Mesenchymal stem cell (in vitro differentiated cells and primary cell): ENCODE measurements at regions not wholly inside any gene's neighbourhood (a gene's known extent, or its start where the extent isn't known, plus 50 kb on each side); places are given as distances from the start of the nearest gene placed in this dataset.
"Not testable (repeated sequence)": the region's sequence is repeated elsewhere in the genome, so short reads cannot be mapped to it uniquely, and the experiment has no call there.

Experiments
- DNase-seq: peaks from one replicate; pipeline ENCODE4 v3.0.0-alpha.2; 2013
- H2AFZ ChIP-seq: one replicate; pipeline ENCODE4 v1.6.1; 2013; ENCODE audit warnings: low read depth, mild to moderate bottlenecking, control low read depth, inconsistent platforms, low read length, moderate library complexity
- H2AK5ac ChIP-seq: 2 replicates; pipeline ENCODE4 v1.6.1; 2013; ENCODE audit warnings: low read length, moderate library complexity, mild to moderate bottlenecking, inconsistent platforms; ENCODE audit not compliant: severe bottlenecking
- H2BK120ac ChIP-seq: one replicate; pipeline ENCODE4 v1.6.1; 2013; ENCODE audit warnings: low read depth, mild to moderate bottlenecking, inconsistent platforms, low read length, moderate library complexity
- H2BK12ac ChIP-seq, 2 experiments: one replicate each; pipeline ENCODE4 v1.6.1; 2013; ENCODE audit warnings: inconsistent platforms in 2 of 2, low read length in 2 of 2, mild to moderate bottlenecking in 2 of 2, moderate library complexity in 2 of 2, control low read depth in 1 of 2
- H2BK15ac ChIP-seq: one replicate; pipeline ENCODE4 v1.6.1; 2013; ENCODE audit warnings: mild to moderate bottlenecking, low read depth, inconsistent platforms; ENCODE audit not compliant: poor library complexity, severe bottlenecking
- H2BK5ac ChIP-seq: 2 replicates; pipeline ENCODE4 v1.6.1; 2013; ENCODE audit warnings: low read depth, mild to moderate bottlenecking, low read length, control low read depth, inconsistent platforms; ENCODE audit not compliant: poor library complexity, severe bottlenecking
- H3K14ac ChIP-seq, 2 experiments: one replicate each; pipeline ENCODE4 v1.6.1; 2013; ENCODE audit warnings: inconsistent platforms in 2 of 2, low read length in 2 of 2, control low read depth in 1 of 2, mild to moderate bottlenecking in 1 of 2, moderate library complexity in 1 of 2
- H3K18ac ChIP-seq, 2 experiments: one replicate each; pipeline ENCODE4 v1.6.1; 2013; ENCODE audit warnings: inconsistent platforms in 2 of 2, low read length in 2 of 2, control low read depth in 1 of 2, low read depth in 1 of 2, mild to moderate bottlenecking in 1 of 2
- H3K23ac ChIP-seq, 2 experiments: one replicate each; pipeline ENCODE4 v1.6.1; 2013; ENCODE audit warnings: inconsistent platforms in 2 of 2, low read length in 2 of 2, mild to moderate bottlenecking in 2 of 2, moderate library complexity in 2 of 2, control low read depth in 1 of 2
- H3K27ac ChIP-seq: 2 replicates; pipeline ENCODE4 v1.5.1; 2013; ENCODE audit warnings: mild to moderate bottlenecking, moderate library complexity, low read length, control low read depth, inconsistent platforms; ENCODE audit not compliant: poor library complexity, severe bottlenecking
- H3K27me3 ChIP-seq, 2 experiments: 2 replicates each; pipeline versions ENCODE4 v1.6.1 to v1.7.0; 2013; ENCODE audit warnings: low read length in 2 of 2, mild to moderate bottlenecking in 2 of 2, moderate library complexity in 2 of 2, control low read depth in 1 of 2, inconsistent platforms in 1 of 2; ENCODE audit not compliant: control insufficient read depth in 1 of 2, insufficient read depth in 1 of 2
- H3K36me3 ChIP-seq, 2 experiments: 2 replicates each; pipeline versions ENCODE4 v1.6.1 to v1.7.0; 2013; ENCODE audit warnings: low read length in 2 of 2, control low read depth in 1 of 2, inconsistent platforms in 1 of 2, low read depth in 1 of 2, mild to moderate bottlenecking in 1 of 2; ENCODE audit not compliant: insufficient read depth in 2 of 2, control insufficient read depth in 1 of 2
- H3K4ac ChIP-seq, 2 experiments: one replicate each; pipeline ENCODE4 v1.6.1; 2013; ENCODE audit warnings: inconsistent platforms in 2 of 2, low read length in 2 of 2, mild to moderate bottlenecking in 2 of 2, moderate library complexity in 2 of 2, control low read depth in 1 of 2, low read depth in 1 of 2
- H3K4me1 ChIP-seq: 2 replicates; pipeline ENCODE4 v1.6.1; 2013; ENCODE audit warnings: low read depth, low read length, control low read depth; ENCODE audit not compliant: control insufficient read depth, insufficient read depth
- H3K4me2 ChIP-seq: 2 replicates; pipeline ENCODE4 v1.6.1; 2013; ENCODE audit warnings: low read length, mild to moderate bottlenecking, inconsistent platforms; ENCODE audit not compliant: poor library complexity, severe bottlenecking
- H3K4me3 ChIP-seq, 2 experiments: 2 replicates each; pipeline versions ENCODE4 v1.5.1 to v1.7.0; 2013; ENCODE audit warnings: low read length in 2 of 2, mild to moderate bottlenecking in 2 of 2, control low read depth in 1 of 2, low read depth in 1 of 2; ENCODE audit not compliant: insufficient read depth in 1 of 2
- H3K79me1 ChIP-seq: replicated peaks from 2 replicates; pipeline ENCODE4 v1.6.1; 2013; ENCODE audit warnings: mild to moderate bottlenecking, control low read depth, low read length, inconsistent platforms; ENCODE audit not compliant: poor library complexity, severe bottlenecking
- H3K9ac ChIP-seq: 2 replicates; pipeline ENCODE4 v1.7.0; 2013; ENCODE audit warnings: mild to moderate bottlenecking, low read length, moderate library complexity
- H3K9me3 ChIP-seq: 2 replicates; pipeline ENCODE4 v1.7.0; 2013; ENCODE audit warnings: mild to moderate bottlenecking, low read length; ENCODE audit not compliant: control insufficient read depth
- H4K8ac ChIP-seq: one replicate; pipeline ENCODE4 v1.6.1; 2013; ENCODE audit warnings: inconsistent platforms, mild to moderate bottlenecking, low read length, moderate library complexity
- H4K91ac ChIP-seq: one replicate; pipeline ENCODE4 v1.6.1; 2013; ENCODE audit warnings: mild to moderate bottlenecking, low read length, inconsistent platforms
- WGBS: methylation state at CpG from one replicate; pipeline ENCODE4 v1.1.7; 2013; ENCODE audit warnings: mixed read lengths; 5-methylcytosine and 5-hydroxymethylcytosine counted together

GRCh38 chr10:61257136-61257535, 196.0 kb downstream of the TMEM26 start:
- H3K18ac ChIP-seq = peak overlapping the region in 1 of 2 experiments; percentile 86
- no peaks in the 10 kb centered on the region for H3K27me3 ChIP-seq
- H3K9ac ChIP-seq = no peak overlapping the region
- DNase-seq = no peak
- no peak overlapping the region for H3K27ac ChIP-seq
- H4K91ac ChIP-seq = no peak overlapping the region
- peaks cover 15% of the 10 kb centered on the region for H3K9me3 ChIP-seq
- no peak overlapping the region for H3K4ac ChIP-seq
- H3K36me3 ChIP-seq = peaks cover 0 to 2% of the 10 kb centered on the region in 2 experiments
- H3K23ac ChIP-seq = no peak overlapping the region
- H2BK15ac ChIP-seq = no peak overlapping the region
- H3K79me1 ChIP-seq = no peaks in the 10 kb centered on the region
- peak overlapping the region in 1 of 2 experiments; percentile 86 for H3K14ac ChIP-seq
- H3K4me3 ChIP-seq = no peak overlapping the region
- H2BK5ac ChIP-seq = no peak overlapping the region
- H2AK5ac ChIP-seq = no peak overlapping the region
- H2BK12ac ChIP-seq = peak overlapping the region in 1 of 2 experiments; percentile 47
- no peaks in the 10 kb centered on the region for H3K4me1 ChIP-seq
- peak overlapping the region; percentile 30 for H4K8ac ChIP-seq
- H2BK120ac ChIP-seq = no peak overlapping the region
- no peak overlapping the region for H2AFZ ChIP-seq
- H3K4me2 ChIP-seq = no peak overlapping the region
- 93% methylated on average over 6 of the region's 6 CpGs for WGBS

- not testable (repeated sequence) for H2BK12ac ChIP-seq, H3K27me3 ChIP-seq, H3K18ac ChIP-seq, H2BK120ac ChIP-seq, H3K23ac ChIP-seq, H2AK5ac ChIP-seq, H3K14ac ChIP-seq, H4K8ac ChIP-seq, H3K4me1 ChIP-seq, H4K91ac ChIP-seq, H2AFZ ChIP-seq, H3K9ac ChIP-seq, H3K27ac ChIP-seq, H3K4me3 ChIP-seq, H3K4me2 ChIP-seq, DNase-seq, H3K4ac ChIP-seq, H2BK5ac ChIP-seq, H3K79me1 ChIP-seq, H2BK15ac ChIP-seq, H3K36me3 ChIP-seq
- H3K9me3 ChIP-seq = peaks cover 12% of the 10 kb centered on the region
- WGBS = 100% methylated on average over 1 of the region's 1 CpG
These were observed 200.9 kb downstream of the TMEM26 start for GRCh38 chr10:61252326-61252725.

- Histone ChIP-seq H3K14ac (no peak overlapping the region), H4K8ac (no peak overlapping the region), H3K27me3 (peaks cover 0 to 7% of the 10 kb centered on the region in 2 experiments), H3K9me3 (peaks cover 12% of the 10 kb centered on the region), H4K91ac (no peak overlapping the region), H3K79me1 (no peaks in the 10 kb centered on the region), H3K36me3 (no peaks in the 10 kb centered on the region), H3K4ac (no peak overlapping the region), H2BK5ac (no peak overlapping the region), H3K23ac (no peak overlapping the region), H3K4me2 (no peak overlapping the region), H3K9ac (no peak overlapping the region), H2AFZ (no peak overlapping the region), H2BK12ac (no peak overlapping the region), H3K4me1 (no peaks in the 10 kb centered on the region), H3K18ac (no peak overlapping the region), H3K4me3 (no peak overlapping the region), H2BK120ac (no peak overlapping the region), H2AK5ac (no peak overlapping the region), H3K27ac (no peak overlapping the region), H2BK15ac (no peak overlapping the region)
- DNase-seq = no peak
- 77% methylated on average over 1 of the region's 1 CpG for WGBS
These were observed 202.1 kb downstream of the TMEM26 start for GRCh38 chr10:61251089-61251488.

GRCh38 chr10:61250131-61250530, 203.1 kb downstream of the TMEM26 start:
- H3K4me3 ChIP-seq = no peak overlapping the region
- H2BK15ac ChIP-seq = no peak overlapping the region
- H3K27ac ChIP-seq = no peak overlapping the region
- WGBS = no CpG with 5 or more reads among the region's 2 CpGs
- H3K27me3 ChIP-seq = peaks cover 0 to 7% of the 10 kb centered on the region in 2 experiments
- H2BK12ac ChIP-seq = no peak overlapping the region
- H2BK5ac ChIP-seq = no peak overlapping the region
- no peak overlapping the region for H3K9ac ChIP-seq
- no peaks in the 10 kb centered on the region for H3K79me1 ChIP-seq
- H4K91ac ChIP-seq = no peak overlapping the region
- DNase-seq = no peak
- H4K8ac ChIP-seq = no peak overlapping the region
- no peak overlapping the region for H2AFZ ChIP-seq
- no peak overlapping the region for H2AK5ac ChIP-seq
- no peak overlapping the region for H3K23ac ChIP-seq
- H3K18ac ChIP-seq = no peak overlapping the region
- H3K4me2 ChIP-seq = no peak overlapping the region
- H3K36me3 ChIP-seq = no peaks in the 10 kb centered on the region
- no peak overlapping the region for H3K4ac ChIP-seq
- no peaks in the 10 kb centered on the region for H3K4me1 ChIP-seq
- peaks cover 12% of the 10 kb centered on the region for H3K9me3 ChIP-seq
- no peak overlapping the region for H3K14ac ChIP-seq
- H2BK120ac ChIP-seq = no peak overlapping the region
